ENCODE measurements at regions not wholly inside any gene's neighbourhood (a gene's known extent, or its start where the extent isn't known, plus 50 kb on each side); places are given as distances from the start of the nearest gene placed in this dataset.

DNA sequence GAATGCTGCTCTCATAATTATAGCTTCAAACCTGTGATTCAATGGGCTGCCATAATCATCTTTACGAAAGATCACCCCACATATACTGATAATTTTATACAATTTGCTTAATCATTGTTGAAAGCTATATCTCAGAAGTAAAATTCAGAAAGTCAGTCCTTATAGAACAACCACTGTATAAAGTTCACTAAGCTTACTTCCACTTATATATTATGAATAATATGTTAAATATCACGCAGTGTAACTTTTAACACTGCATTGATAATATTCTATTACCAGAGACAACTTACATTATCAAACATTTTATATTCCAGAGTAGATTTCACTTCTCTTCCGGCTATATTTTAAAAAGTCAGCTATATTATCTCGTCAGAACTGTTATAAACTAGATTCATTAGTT is 550.1 kb upstream of the PCDH20 start:
- H3K27ac Mint-ChIP-seq, result no peak overlapping the region
- no peak overlapping the region for H2AK5ac ChIP-seq (ENCODE audit: insufficient read length, low read length)
- no peaks in the 10 kb centered on the region for H3K23me2 ChIP-seq (ENCODE audit: insufficient read length, low read depth, low read length, poor library complexity, severe bottlenecking)
- no peak overlapping the region for H2BK15ac ChIP-seq (ENCODE audit: low read depth, low read length)
- no peak overlapping the region for H3K18ac ChIP-seq (ENCODE audit: insufficient read length, low read depth, low read length)
- H3K79me2 ChIP-seq (ENCODE audit: insufficient read depth, low read length), result no peaks in the 10 kb centered on the region
- no peaks in the 10 kb centered on the region for H3K9me3 Mint-ChIP-seq
- no peak overlapping the region for H2BK120ac ChIP-seq (ENCODE audit: low read depth, low read length, poor library complexity, severe bottlenecking)
- no peak overlapping the region for H3K56ac ChIP-seq (ENCODE audit: insufficient read length, low read depth, low read length)
- H3K27ac ChIP-seq (ENCODE audit: insufficient read length, low read depth, low read length), result no peak overlapping the region
- H3K4me3 Mint-ChIP-seq, result no peak overlapping the region
- WGBS (ENCODE audit: extremely low coverage, insufficient read length, low lambda C conversion rate), result no CpG with 5 or more reads among the region's 4 CpGs
- no peak overlapping the region for H3K14ac ChIP-seq (ENCODE audit: insufficient read depth, low read length)
- no peaks in the 10 kb centered on the region for H3K79me1 ChIP-seq (ENCODE audit: insufficient read depth, low read depth, low read length, poor library complexity, severe bottlenecking)
- no peaks in the 10 kb centered on the region for H3K4me1 ChIP-seq (ENCODE audit: insufficient read depth, low read length)
- no peaks in the 10 kb centered on the region for H3K27me3 Mint-ChIP-seq (ENCODE audit: low read depth)
- H4K20me1 ChIP-seq (ENCODE audit: control insufficient read depth, insufficient read depth, insufficient read length), result no peaks in the 10 kb centered on the region
- H2AFZ ChIP-seq (ENCODE audit: low read length), result no peak overlapping the region
- no peak overlapping the region for H2BK20ac ChIP-seq (ENCODE audit: low read depth, low read length, poor library complexity, severe bottlenecking)
- no peaks in the 10 kb centered on the region for H3K9me3 ChIP-seq (ENCODE audit: control insufficient read depth, low read depth, low read length)
- no peak overlapping the region for H3K9ac ChIP-seq (ENCODE audit: extremely low read depth, insufficient read length, low read length)
- no peak overlapping the region for H3K23ac ChIP-seq (ENCODE audit: insufficient read length, low read depth, low read length)
- no peak overlapping the region for H4K8ac ChIP-seq (replicated peaks; ENCODE audit: insufficient read length, low read depth, low read length)
- H2BK5ac ChIP-seq (ENCODE audit: insufficient read length, low read length), result no peak overlapping the region
- H4K5ac ChIP-seq (ENCODE audit: insufficient read length, low read depth, low read length), result no peak overlapping the region
- DNase-seq, result no peak
- no peak overlapping the region for H3K4me2 ChIP-seq (ENCODE audit: insufficient read depth, insufficient read length, low read length)
- H3K4me1 Mint-ChIP-seq, result no peaks in the 10 kb centered on the region
- H3K27me3 ChIP-seq (ENCODE audit: insufficient read depth, low read length), result no peaks in the 10 kb centered on the region
- no peak overlapping the region for H3T11ph ChIP-seq (ENCODE audit: low read length)
- no peak overlapping the region for H2BK12ac ChIP-seq (ENCODE audit: insufficient read length, low read depth, low read length)
- TF ChIP-seq, protein P1, sequence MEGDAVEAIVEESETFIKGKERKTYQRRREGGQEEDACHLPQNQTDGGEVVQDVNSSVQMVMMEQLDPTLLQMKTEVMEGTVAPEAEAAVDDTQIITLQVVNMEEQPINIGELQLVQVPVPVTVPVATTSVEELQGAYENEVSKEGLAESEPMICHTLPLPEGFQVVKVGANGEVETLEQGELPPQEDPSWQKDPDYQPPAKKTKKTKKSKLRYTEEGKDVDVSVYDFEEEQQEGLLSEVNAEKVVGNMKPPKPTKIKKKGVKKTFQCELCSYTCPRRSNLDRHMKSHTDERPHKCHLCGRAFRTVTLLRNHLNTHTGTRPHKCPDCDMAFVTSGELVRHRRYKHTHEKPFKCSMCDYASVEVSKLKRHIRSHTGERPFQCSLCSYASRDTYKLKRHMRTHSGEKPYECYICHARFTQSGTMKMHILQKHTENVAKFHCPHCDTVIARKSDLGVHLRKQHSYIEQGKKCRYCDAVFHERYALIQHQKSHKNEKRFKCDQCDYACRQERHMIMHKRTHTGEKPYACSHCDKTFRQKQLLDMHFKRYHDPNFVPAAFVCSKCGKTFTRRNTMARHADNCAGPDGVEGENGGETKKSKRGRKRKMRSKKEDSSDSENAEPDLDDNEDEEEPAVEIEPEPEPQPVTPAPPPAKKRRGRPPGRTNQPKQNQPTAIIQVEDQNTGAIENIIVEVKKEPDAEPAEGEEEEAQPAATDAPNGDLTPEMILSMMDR (conservative IDR thresholded peaks at IDR 0.05), result no peak
- H4K91ac ChIP-seq (ENCODE audit: insufficient read length, low read depth, low read length), result no peak overlapping the region
- no peaks in the 10 kb centered on the region for H3K36me3 Mint-ChIP-seq (ENCODE audit: insufficient read depth in 1 of 3, low read depth in 3 of 3)
- no peak overlapping the region for H3K4ac ChIP-seq (ENCODE audit: low read depth, low read length)
